HG02610 (cell line): ENCODE measurements at regions not wholly inside any gene's neighbourhood (a gene's known extent, or its start where the extent isn't known, plus 50 kb on each side); places are given as distances from the start of the nearest gene placed in this dataset.

ENCODE experiments used
- ATAC-seq: cut with Tn5 transposase; IDR thresholded peaks from one replicate; pipeline ENCODE4 v1.9.1; 2021; ENCODE audit warnings: mild to moderate bottlenecking, moderate library complexity; ENCODE audit not compliant: unreplicated experiment

DNA sequence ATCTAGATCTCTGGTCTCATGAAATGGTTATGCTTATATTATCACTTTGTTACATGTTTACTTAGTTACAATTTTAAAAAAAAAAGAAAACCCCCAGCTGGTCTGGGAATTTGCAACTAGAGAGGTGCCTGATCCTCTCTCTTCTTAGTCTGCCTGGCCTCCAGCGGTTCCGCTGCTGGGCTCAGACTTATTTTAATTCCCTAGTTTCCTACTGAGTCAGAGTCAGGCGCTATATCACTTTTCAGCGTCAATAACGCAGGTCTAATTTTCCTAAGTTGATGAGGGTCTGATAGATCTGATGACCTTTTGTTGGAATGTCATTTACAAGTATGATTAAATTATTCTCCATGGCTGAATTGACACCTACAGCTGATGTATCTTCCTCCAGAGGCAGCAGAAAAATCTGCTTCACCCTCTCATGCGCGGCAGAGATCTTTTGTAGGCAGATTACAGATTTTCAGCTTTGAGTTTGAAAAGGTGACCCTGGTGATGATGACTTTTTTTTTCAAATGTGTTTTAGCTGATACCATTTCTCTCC is 391.0 kb downstream of the CBLN4 start:
- no peak for ATAC-seq

DNA sequence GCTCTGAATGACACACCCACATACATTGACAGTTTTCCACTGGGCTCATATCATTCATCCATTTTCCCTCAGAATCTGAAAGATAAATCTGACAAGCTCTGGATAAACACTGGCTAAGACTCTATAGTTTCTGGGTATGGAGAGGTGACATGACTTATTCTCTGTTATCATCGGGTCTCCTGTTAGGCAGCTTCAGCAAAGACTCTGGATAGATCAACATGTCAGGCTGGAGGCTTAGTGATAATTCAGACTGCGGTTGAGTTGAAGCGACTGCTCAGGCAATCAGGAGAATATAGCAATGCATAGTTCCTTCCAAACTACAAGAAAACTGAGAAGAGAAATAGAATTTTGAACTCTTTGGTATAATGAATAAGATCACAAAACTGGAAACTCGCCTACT is 394.6 kb downstream of the CBLN4 start:
- no peak for ATAC-seq

DNA sequence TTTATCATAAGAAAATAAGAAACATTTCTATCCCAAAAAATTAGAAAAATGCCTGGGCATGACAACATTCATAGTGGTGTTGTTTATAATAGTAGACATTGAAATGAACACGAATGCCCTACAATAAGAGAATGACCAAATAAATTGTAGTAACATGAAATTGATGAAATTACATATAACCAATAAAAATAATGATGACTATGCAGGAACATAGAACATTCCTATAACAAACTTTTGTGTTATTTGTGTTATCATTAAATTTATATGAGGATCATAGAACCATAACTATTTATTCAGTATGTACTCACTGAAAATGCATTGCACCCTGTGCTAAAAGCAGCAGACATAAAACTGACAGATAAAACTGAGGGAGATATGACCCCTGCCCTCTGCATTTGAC is 399.7 kb downstream of the CBLN4 start:
- no peak for ATAC-seq

DNA sequence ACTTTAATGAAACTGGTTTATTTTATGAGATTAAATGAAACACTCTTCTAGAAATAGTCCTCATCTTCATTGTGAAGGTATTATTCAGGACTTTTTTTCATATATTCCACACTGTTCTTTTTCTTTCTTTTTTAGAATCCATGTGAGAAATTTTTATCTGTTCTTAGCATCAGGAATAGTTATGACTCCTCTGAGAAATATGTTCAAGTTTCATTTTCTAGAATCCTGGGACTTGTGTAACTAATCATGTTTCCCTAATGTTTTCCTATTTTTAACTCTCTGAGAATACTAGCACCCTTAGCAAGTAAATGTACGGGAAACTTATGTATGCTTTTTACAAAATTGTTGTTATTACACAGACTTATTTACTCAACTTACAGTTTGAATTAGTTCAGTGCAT is 407.8 kb downstream of the CBLN4 start:
- no peak for ATAC-seq

DNA sequence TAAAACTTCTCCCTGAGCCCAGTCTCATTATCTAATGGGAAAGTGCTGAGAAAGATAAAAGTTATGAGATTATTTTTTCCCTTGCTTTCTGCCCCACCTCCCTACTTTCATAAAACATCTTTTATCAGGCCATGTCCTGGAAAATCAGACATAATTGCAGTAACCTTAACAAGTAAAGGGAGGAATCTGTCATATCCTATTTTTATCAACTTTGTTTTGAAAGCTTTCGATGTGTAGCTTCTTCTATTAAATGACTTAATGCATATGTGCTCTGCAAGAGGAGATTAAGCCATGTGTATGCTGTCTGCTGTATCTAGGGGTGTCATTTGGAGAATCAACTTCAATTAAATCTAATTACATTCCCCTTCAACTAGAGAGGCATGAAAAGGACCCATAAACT is 408.9 kb downstream of the CBLN4 start:
- no peak for ATAC-seq

DNA sequence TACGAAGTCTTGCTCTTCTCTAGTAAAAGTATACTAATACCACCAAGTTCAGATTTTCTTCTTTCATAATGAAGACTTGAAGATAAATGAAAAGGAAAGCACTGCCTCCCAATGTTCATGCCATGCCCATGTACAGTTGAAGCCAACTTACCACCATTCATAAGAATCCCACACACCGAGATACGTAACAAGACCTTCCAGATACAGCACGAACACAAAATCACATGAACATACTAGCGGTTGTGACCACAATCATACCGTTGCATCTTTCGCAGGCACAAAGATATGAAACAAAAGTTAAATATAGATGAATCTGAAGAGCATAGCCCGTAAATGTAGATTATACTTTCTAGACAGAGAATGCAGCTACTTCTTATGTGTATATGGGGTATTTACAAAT is 412.5 kb downstream of the CBLN4 start:
- ATAC-seq, result no peak

DNA sequence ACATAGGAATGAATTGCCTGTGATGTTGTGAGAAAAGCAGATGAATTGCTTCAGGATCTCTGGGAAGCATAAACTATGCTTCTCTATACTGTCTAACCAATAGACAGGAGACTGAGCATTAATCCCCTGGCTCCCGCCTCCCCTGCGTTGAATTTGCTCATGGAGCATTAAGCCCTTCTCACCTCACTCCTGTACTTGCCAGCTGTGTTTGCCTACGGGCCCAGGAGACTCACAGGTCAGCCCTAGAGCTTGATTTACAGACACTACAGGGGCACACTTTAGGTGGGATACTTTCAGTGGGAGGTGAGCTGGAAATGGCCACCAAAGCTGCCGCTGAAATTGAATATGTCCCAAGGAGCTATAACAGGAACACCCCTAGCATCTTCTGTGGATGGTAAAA is 418.7 kb downstream of the CBLN4 start:
- ATAC-seq, result no peak

DNA sequence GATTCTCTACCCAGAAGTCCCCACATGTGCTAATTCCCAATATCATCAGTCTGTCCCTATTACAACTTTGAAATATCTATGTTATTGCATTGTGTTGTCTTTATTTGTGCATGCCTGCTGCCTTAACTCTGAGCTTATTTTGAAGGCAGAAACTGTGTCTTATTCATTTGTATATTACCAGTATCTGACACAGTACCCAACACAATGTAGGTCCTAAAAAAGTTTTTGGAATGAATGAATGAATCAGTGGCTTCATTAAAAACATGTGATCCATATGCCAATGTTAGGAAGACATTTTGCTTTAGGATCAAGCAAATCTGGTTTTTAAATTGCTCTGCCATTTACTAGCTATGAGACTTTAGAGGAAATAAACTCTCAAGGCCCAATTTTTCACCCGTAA is 420.4 kb downstream of the CBLN4 start:
- ATAC-seq, result no peak

DNA sequence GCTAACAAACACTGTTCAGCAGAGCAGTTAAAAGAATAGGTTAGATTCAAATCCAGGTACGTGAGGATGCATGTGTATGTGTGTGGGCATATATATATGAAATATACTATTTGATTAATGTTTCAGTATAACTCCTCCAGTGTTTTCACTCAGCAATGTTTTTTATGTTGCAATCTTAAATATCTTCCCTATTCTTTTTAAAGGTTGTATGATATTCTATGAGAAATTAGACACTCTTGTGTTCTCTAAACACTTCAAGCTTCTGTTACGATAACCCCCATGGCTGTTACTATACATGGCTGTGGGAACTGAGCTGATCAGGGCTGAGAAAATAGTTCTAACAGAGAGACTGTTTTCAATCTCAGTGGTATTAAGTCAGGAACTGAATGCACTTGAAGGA is 421.0 kb downstream of the CBLN4 start:
- ATAC-seq, result no peak

DNA sequence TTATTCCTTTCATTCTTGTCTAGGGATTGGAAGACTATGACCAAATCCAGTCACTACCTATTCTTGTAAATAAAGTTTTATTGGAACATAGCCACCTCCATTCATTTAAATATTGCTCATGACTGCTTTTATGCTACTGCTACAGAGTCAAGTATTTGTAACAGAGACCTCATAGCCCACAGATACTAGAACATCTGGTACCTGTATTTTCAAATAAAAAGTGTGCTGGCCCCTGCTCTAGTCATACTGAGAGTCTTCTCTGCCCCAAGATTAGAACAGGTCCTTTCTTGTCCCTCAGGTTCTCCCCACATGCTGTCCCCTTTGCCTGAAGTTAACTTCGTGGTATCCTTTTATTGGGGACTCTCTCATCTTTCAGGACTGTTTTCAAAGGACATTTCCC is 422.3 kb downstream of the CBLN4 start:
- ATAC-seq, result no peak

DNA sequence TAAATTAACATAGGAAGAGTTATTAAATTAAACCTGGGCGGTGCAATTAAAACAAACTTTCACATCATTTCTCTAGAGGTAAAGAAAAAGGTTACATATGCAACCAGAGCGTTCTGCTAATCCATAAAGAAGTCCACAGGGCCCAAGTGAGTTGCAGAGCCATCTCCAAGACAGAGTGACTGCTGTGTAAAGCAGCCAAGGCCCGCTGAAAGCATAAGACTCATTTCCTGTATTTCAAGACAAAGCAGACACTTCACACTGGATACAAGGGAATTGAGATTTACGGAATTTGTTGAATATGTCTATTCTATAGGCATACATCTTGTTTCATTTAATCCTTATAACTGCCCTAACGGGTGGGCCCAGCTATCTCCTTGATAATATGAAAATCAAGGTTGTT is 422.8 kb downstream of the CBLN4 start:
- ATAC-seq, result no peak

DNA sequence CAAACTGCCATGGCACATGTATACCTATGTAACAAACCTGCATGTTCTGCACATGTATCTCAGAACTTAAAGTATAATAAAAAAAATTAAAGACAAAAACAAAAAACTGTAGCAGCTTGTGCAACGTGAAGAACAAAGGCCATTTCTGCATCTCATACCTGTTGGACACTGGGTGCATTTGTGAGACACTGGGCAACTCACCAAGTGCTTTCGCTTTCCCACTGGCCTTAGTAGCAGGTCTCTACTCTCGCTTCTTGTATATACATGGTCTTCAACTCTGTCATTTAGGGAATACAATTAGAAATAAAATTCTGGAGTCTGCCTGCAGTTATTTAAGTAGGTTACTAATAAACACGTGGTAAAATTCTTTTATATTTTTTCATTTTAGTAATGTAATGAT is 423.8 kb downstream of the CBLN4 start:
- ATAC-seq, result no peak

DNA sequence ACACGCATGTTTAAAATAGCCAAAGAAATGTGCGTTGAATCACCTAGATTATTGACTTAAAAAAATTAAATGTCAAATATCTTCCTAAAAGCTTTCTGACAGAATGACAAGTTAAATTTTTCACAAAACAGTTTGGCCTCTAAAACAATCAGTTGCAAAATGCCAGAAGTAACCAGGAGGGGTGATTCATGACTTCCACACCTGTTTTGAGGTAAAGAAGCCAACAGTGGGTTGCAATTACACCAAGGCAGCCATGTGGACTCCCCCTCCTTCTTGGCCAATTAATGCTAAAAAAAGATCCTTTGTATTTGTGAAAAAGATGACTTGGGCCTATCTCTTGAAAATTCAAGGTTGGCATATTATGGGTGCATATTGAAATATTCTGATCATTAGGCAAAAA is 424.8 kb downstream of the CBLN4 start:
- ATAC-seq, result no peak

DNA sequence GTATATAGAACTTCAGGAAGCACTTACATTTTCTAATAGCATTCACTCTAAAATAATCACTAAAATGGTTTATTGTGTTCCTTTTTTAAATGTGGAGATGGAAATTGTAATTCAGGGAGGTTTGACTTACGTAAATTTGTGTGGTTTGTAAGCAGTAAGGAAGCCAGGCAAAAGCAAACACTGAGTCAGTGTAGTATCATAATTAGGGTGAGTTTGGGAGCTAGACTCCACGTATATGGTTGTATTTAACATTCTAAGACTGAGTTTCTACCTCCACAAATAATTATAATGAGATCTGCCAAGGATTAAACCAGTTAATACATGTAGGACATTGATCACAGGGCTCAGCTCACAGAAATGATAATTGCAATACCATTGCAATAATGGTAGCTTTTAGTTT is 425.5 kb downstream of the CBLN4 start:
- ATAC-seq, result no peak

DNA sequence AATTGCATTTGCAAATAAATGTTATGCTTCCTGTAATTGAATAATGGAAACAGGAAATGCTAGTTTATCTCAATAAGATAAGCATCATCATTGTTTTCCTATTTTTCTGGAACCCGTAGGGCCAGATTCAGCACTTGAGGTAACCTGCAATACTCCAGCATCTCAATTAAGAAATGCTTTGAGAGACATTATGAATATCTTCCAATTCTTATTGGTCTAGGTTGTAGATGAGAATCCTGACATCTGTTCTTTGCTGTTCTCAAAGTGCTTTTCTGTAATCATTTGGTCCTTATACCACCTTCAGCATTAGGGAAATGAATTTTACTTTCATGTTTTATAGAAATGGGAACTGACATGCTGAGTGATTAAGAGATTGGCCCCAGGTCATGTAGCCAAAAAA is 428.3 kb downstream of the CBLN4 start:
- no peak for ATAC-seq

DNA sequence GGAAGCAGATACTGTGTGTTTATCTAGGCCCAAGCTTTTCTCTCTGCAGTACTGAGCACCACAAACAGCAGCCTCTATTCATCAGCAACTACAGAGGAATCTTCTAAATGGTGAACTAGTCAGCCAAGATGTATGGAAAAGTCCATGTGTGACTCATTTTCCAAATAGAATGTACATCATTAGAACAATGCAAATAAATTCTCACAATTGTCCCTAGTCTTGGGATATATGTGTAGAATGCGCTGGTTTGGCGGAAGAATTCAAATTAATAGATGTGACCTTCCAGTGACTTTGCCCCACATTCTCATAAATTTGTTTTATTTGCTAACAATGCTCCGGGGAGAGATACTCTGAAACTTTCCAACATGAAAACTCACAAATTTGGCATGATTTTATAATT is 436.2 kb downstream of the CBLN4 start:
- ATAC-seq, result no peak

DNA sequence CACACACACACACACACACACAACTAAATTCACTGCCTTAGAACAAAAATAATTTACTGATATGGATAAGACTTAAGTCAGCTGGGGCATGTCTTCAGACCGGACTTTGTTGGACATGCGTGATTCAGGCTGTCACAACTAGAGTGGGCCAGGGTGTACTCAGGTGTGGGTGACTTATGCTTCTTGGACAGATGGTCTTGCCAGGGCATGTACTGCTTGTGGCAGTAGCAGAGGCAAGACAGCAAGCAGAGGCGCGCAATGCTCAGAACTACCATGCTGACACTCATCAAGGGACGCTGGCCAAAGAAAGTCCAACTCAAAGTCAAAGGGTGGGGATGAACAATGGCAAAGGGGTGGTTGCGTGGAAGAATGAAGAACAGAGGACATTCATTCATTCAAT is 437.5 kb downstream of the CBLN4 start:
- ATAC-seq, result no peak

DNA sequence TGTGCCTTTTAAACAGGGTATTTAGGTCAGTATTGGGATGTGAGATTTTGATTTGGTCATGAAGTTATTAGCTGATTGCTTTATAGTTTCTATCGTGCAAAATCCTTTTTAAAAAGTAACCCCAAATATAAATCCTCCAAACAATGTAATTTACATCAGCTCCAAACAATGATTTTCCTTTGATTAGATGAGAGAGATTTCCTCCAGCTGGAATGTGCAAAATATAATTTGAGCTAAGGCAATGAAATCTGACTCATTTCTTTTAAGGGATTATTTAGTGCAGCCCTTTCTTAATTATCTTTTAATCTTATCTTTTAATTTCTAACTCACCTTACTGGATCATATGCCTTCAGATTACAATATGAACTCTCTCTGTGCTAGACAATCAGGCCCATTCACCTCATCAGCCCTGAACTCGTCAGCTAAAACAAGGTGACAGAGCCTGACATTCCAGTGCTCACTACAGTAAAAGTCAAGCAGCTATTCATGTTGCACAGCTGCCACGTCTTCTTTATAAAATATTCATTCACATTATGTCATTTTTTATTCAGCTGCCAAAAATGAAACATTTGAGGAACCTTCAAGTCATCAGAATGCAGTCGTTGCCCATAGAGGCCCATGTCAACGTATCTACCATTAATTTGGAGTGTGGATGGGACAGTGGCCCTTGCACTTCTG is 440.1 kb downstream of the CBLN4 start:
- no peak for ATAC-seq

DNA sequence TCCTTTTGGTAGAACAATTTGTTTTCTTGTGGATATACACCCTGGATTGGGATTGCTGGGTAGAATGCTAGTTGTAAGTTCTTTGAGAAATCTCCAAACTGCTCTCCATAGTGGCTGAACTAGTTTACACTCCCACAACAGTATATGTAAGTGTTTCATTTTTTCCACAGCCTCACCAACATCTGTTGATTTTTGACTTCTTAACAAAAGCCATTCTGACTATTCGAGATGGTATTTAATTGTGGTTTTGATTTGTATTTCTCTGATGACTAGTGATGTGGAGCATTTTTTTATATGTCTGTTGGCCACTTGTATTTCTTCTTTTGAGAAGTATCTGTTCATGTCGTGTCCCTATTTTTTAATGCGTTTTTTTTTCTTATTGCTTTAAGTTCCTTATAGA is 444.1 kb downstream of the CBLN4 start:
- no peak for ATAC-seq

DNA sequence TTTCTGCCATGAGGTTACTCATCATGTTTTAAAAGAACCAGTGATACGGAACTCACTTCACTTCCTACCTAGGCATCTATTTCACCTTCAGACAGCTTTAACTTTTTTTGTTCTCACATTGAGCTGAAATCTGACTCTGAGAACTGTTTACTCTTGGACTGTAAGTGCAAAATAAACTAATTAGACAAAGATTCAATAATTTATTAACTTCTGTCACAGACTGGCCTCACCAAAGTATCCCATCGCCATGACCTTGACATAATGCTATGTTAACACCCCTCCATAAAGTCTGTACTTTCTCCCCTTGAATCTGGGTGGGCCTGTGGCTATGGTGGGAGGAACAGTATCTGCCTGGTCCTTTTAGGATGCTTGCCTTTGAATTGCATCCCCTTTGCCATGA is 448.1 kb downstream of the CBLN4 start:
- no peak for ATAC-seq

DNA sequence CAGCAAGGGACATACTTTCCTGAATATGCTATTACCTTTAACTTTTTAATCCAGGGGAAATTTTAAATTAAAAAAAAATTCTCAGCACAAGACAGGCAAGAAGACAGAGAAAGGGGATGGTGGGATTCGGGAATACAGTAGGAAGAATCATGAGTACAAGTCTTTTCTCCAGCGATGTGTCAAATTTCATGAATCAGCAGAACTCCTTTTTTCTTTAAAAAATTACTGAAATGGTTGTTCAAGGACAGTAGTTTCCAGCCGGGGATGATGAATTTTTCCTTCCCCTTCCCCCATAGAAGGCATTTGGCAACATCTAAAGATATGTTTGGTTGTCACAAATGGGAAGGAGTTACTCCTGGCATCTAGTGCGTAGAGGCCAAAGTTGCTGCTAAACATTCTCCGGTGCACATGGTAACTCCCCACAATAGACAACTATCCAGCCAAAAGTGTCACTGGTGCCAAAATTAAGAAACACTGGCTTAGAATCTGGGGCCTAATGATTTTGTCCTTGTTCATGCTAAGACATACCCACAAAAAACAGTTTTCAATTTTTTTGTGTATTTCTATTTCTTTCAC is 450.2 kb downstream of the CBLN4 start:
- no peak for ATAC-seq

DNA sequence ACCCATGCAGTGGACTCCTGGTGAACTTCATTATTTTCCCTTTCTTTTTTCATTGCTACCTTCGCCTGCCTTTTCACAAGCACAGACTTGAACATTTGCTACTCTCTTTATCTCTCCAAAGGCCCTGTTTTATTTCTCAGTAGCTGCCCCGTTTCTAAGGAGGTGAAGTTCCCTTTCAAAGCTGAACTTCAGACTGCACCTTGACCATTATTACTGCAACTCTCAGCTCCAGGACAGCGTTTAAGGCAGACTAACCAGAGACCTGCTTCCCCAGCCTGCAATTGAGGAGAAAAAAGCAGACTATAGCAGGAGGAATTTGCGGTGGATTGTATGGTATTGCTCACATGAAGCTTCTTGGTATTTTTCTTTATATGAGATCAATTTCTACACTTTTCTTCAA is 460.7 kb downstream of the CBLN4 start:
- no peak for ATAC-seq

DNA sequence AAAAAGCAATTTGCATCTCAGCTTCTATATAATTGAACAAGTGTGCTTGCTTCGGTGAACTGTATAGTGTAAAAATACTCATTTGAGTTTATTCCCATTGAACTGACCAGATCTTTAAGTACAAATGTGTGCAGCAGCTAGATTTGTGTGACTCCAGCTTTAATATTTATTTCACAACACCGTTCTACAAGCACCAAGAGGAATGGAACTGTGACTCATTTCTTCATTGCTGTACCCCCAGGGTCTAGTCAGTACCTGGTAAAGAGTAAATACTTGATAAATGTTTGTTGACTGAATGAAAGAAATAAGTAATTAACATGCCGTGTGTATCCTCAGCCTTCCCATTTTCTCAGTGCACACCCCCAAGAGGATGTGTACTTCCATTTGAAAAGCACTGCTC is 464.8 kb downstream of the CBLN4 start:
- ATAC-seq, result no peak
